Omental fat pad (tissue), 3 donors: ENCODE measurements at regions not wholly inside any gene's neighbourhood (a gene's known extent, or its start where the extent isn't known, plus 50 kb on each side); places are given as distances from the start of the nearest gene placed in this dataset.

Experiments used
- ATAC-seq: fragments of 150-250 bp; one replicate; pipeline ENCODE4 v1.9.1; 2016; ENCODE audit warnings: mild to moderate bottlenecking, moderate library complexity; ENCODE audit not compliant: low FRiP score
- DNase-seq: peaks from one replicate; pipeline ENCODE4 v3.0.0-alpha.2; 2019; ENCODE audit warnings: low spot score
- CTCF ChIP-seq, 3 donors: fragments of 450-650 bp; IDR thresholded peaks; one replicate each; pipeline ENCODE4 v1.5.1; 2016 to 2017; ENCODE audit warnings: antibody characterized with exemption in 3 of 3, mild to moderate bottlenecking in 3 of 3, moderate library complexity in 2 of 3

- ATAC-seq (no peak), DNase-seq (no peak)
- TF ChIP-seq CTCF (IDR thresholded peaks at IDR 0.05), result no peak
Measured at GRCh38 chr6:169880516-169880915, 129.1 kb downstream of the ERMARD start.

- no peak for DNase-seq
- TF ChIP-seq CTCF (IDR thresholded peaks at IDR 0.05), result no peak
- no peak for ATAC-seq
Measured at GRCh38 chr6:169869301-169869700, 117.9 kb downstream of the ERMARD start.

GRCh38 chr6:169868458-169868857 is 117.0 kb downstream of the ERMARD start:
- DNase-seq (no peak), ATAC-seq (no peak)
- no peak for TF ChIP-seq CTCF (IDR thresholded peaks at IDR 0.05)

- DNase-seq (no peak), ATAC-seq (no peak)
Measured at GRCh38 chr6:169867751-169868191, 116.3 kb downstream of the ERMARD start.

GRCh38 chr6:169866668-169867521 is 115.5 kb downstream of the ERMARD start:
- ATAC-seq (no peak), DNase-seq (no peak)
- TF ChIP-seq CTCF (IDR thresholded peaks at IDR 0.05), result no peak

More at GRCh38 chr6:169867751-169868191, 116.3 kb downstream of the ERMARD start:
- TF ChIP-seq CTCF (IDR thresholded peaks at IDR 0.05), result no peak

- DNase-seq (no peak), ATAC-seq (no peak)
- no peak for TF ChIP-seq CTCF (IDR thresholded peaks at IDR 0.05)
Measured at GRCh38 chr6:169866140-169866534, 114.7 kb downstream of the ERMARD start.
